ENCODE measurements at regions not wholly inside any gene's neighbourhood (a gene's known extent, or its start where the extent isn't known, plus 50 kb on each side); places are given as distances from the start of the nearest gene placed in this dataset.

DNA sequence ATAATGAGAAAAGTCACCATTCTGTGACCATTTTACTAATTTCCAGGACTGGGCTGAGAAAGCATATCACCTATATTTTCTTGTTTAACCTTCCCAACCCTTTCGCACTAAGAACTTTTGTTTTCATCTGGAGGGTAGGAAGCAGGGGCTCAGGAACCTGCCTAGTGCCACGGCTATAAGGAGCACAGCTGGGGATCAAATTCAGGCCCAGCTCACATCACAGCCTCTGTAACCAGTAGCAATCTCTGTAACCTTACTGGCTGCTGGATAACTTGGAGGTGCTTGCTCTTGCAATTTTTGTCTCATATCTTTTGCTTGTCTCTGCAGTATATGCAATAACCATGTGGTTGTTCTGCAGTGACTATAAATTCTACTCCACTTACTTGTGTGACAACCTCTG lies 62.0 kb downstream of the PABIR2 start:
- WGBS: 28% methylated on average over 2 of the region's 2 CpGs
- H3K27me3 ChIP-seq (ENCODE audit: insufficient read depth, low read length): no peaks in the 10 kb centered on the region
- no peaks in the 10 kb centered on the region for H3K9me3 ChIP-seq (ENCODE audit: insufficient read depth, low read depth, low read length)
- H3K36me3 ChIP-seq (ENCODE audit: insufficient read depth, low read length): no peaks in the 10 kb centered on the region
- no peak overlapping the region for H3K27ac ChIP-seq (ENCODE audit: low read depth, low read length)
- no peak overlapping the region for H3K4me3 ChIP-seq (ENCODE audit: low read length)
- H3K9ac ChIP-seq (ENCODE audit: low read depth, low read length): no peak overlapping the region
- peaks cover 12% of the 10 kb centered on the region; the same call in 1 of the 2 replicates for H3K4me1 ChIP-seq (ENCODE audit: insufficient read depth, low read length)

DNA sequence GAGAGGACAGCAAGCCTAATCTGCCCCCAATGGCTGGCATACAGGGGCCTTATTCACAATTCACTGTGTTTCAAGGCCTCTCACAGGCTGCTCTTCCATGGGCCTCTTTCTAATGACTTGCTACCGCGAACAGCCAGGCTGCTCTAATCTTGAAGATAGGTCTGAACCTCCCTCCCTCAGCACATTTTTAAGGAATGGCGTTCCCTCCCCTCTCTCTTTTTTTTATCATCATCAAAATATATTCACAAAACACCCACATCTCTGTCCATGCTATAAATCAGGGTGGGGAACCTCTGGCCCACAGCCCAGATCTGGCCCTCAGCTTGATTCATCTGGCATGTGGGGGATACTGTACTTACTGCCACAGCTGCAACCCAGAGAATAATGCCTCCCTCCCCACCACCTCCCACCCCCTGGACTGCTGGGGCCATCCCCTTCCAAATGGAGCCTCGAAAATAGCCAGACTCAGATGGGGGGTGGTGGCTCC lies 62.5 kb downstream of the PABIR2 start:
- Histone ChIP-seq H3K4me1 (ENCODE audit: insufficient read depth, low read length) (peaks cover 12% of the 10 kb centered on the region; the same call in 1 of the 2 replicates), H3K36me3 (ENCODE audit: insufficient read depth, low read length) (no peaks in the 10 kb centered on the region), H3K9me3 (ENCODE audit: insufficient read depth, low read depth, low read length) (no peaks in the 10 kb centered on the region), H3K27me3 (ENCODE audit: insufficient read depth, low read length) (no peaks in the 10 kb centered on the region), H3K27ac (ENCODE audit: low read depth, low read length) (no peak overlapping the region), H3K9ac (ENCODE audit: low read depth, low read length) (no peak overlapping the region), H3K4me3 (ENCODE audit: low read length) (no peak overlapping the region)
- 62% methylated on average over 4 of the region's 4 CpGs for WGBS

GRCh38 chrX:134733591-134733990 lies 63.4 kb downstream of the PABIR2 start:
- no peaks in the 10 kb centered on the region for H3K9me3 ChIP-seq (ENCODE audit: insufficient read depth, low read depth, low read length)
- H3K36me3 ChIP-seq (ENCODE audit: insufficient read depth, low read length): no peaks in the 10 kb centered on the region
- H3K27me3 ChIP-seq (ENCODE audit: insufficient read depth, low read length): no peaks in the 10 kb centered on the region
- WGBS: 89% methylated on average over 2 of the region's 2 CpGs
- no peak overlapping the region for H3K9ac ChIP-seq (ENCODE audit: low read depth, low read length)
- no peak overlapping the region for H3K4me3 ChIP-seq (ENCODE audit: low read length)
- H3K4me1 ChIP-seq (ENCODE audit: insufficient read depth, low read length): peaks cover 12% of the 10 kb centered on the region; the same call in 1 of the 2 replicates
- H3K27ac ChIP-seq (ENCODE audit: low read depth, low read length): no peak overlapping the region

- Histone ChIP-seq H3K4me3 (ENCODE audit: low read length) (no peak overlapping the region), H3K36me3 (ENCODE audit: insufficient read depth, low read length) (no peaks in the 10 kb centered on the region), H3K4me1 (ENCODE audit: insufficient read depth, low read length) (peaks cover 12% of the 10 kb centered on the region; the same call in 1 of the 2 replicates), H3K9me3 (ENCODE audit: insufficient read depth, low read depth, low read length) (no peaks in the 10 kb centered on the region), H3K9ac (ENCODE audit: low read depth, low read length) (no peak overlapping the region), H3K27ac (ENCODE audit: low read depth, low read length) (no peak overlapping the region), H3K27me3 (ENCODE audit: insufficient read depth, low read length) (no peaks in the 10 kb centered on the region)
- 90% methylated on average over 6 of the region's 6 CpGs for WGBS
Measured at GRCh38 chrX:134732676-134733075, 64.3 kb downstream of the PABIR2 start.

- Histone ChIP-seq H3K27ac (ENCODE audit: low read depth, low read length) (no peak overlapping the region), H3K9me3 (ENCODE audit: insufficient read depth, low read depth, low read length) (no peaks in the 10 kb centered on the region), H3K9ac (ENCODE audit: low read depth, low read length) (no peak overlapping the region), H3K27me3 (ENCODE audit: insufficient read depth, low read length) (no peaks in the 10 kb centered on the region), H3K4me3 (ENCODE audit: low read length) (no peak overlapping the region), H3K36me3 (ENCODE audit: insufficient read depth, low read length) (no peaks in the 10 kb centered on the region), H3K4me1 (ENCODE audit: insufficient read depth, low read length) (peaks cover 12% of the 10 kb centered on the region; the same call in 1 of the 2 replicates)
- WGBS: 88% methylated on average over 2 of the region's 3 CpGs
Measured at GRCh38 chrX:134732152-134732551, 64.9 kb downstream of the PABIR2 start.

DNA sequence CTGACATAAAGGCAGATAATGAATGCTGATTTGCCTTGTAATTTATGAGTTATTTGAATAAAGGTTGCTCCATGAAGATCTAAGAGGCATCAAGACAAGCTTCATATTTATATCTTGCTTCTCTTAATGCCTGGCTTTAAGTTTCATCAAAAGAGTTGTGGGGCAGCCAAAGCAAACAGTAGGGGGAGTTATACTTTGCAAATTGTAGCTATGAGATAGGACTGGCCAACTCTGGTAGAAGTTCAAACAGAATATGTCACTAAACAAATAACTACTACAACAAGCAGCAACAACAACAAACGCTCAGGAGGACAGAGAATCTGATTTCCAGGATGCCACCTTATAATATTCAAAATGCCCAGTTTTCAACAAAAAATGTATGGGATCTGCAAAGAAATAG lies 69.1 kb upstream of the PLAC1 start:
- Histone ChIP-seq H3K27me3 (ENCODE audit: insufficient read depth, low read length) (no peaks in the 10 kb centered on the region), H3K9ac (ENCODE audit: low read depth, low read length) (no peak overlapping the region), H3K36me3 (ENCODE audit: insufficient read depth, low read length) (no peaks in the 10 kb centered on the region), H3K4me3 (ENCODE audit: low read length) (no peak overlapping the region), H3K4me1 (ENCODE audit: insufficient read depth, low read length) (no peaks in the 10 kb centered on the region), H3K27ac (ENCODE audit: low read depth, low read length) (no peak overlapping the region), H3K9me3 (ENCODE audit: insufficient read depth, low read depth, low read length) (no peaks in the 10 kb centered on the region)
- WGBS: 77% methylated on average over 1 of the region's 1 CpG

DNA sequence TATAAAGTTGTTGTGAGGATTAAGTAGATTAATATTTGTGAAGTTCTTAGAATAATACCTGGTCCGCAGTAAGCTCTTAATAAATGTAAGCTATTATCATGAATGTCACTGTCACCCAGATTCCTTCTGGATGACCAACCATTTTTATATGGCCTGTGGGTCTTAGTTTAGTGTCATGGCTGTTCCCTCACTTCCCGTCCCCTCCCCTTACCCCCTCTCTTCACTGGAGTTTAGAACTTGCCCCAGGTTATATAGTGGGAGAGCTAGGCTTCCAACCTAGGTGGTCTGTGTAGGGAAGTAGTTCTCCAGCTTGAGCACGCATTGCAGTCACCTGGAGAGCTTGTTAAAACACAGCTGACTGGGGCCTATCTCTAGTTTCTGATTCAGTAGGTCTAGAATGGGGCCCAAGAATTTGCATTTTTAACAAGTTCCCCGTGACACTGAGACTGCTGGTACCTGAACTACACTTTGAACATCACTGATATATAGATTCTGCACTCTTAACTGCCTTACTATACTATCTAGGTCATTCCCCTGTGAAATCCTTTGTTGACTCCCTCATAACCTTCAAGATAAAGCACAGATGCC lies 66.9 kb upstream of the PLAC1 start:
- Histone ChIP-seq H3K9me3 (ENCODE audit: insufficient read depth, low read depth, low read length) (no peaks in the 10 kb centered on the region), H3K9ac (ENCODE audit: low read depth, low read length) (no peak overlapping the region), H3K27me3 (ENCODE audit: insufficient read depth, low read length) (no peaks in the 10 kb centered on the region), H3K36me3 (ENCODE audit: insufficient read depth, low read length) (no peaks in the 10 kb centered on the region), H3K4me3 (ENCODE audit: low read length) (no peak overlapping the region), H3K4me1 (ENCODE audit: insufficient read depth, low read length) (no peaks in the 10 kb centered on the region), H3K27ac (ENCODE audit: low read depth, low read length) (no peak overlapping the region)
- 74% methylated on average over 2 of the region's 4 CpGs for WGBS

- Histone ChIP-seq H3K9me3 (ENCODE audit: insufficient read depth, low read depth, low read length) (no peaks in the 10 kb centered on the region), H3K9ac (ENCODE audit: low read depth, low read length) (no peak overlapping the region), H3K4me1 (ENCODE audit: insufficient read depth, low read length) (peaks cover 12% of the 10 kb centered on the region), H3K4me3 (ENCODE audit: low read length) (no peak overlapping the region), H3K27me3 (ENCODE audit: insufficient read depth, low read length) (no peaks in the 10 kb centered on the region), H3K36me3 (ENCODE audit: insufficient read depth, low read length) (no peaks in the 10 kb centered on the region), H3K27ac (ENCODE audit: low read depth, low read length) (no peak overlapping the region)
- WGBS: 97% methylated on average over 4 of the region's 9 CpGs
Measured at GRCh38 chrX:134721766-134722532, 63.7 kb upstream of the PLAC1 start.

GRCh38 chrX:134718966-134719317 lies 60.7 kb upstream of the PLAC1 start:
- no peaks in the 10 kb centered on the region for H3K27me3 ChIP-seq (ENCODE audit: insufficient read depth, low read length)
- no peak overlapping the region for H3K9ac ChIP-seq (ENCODE audit: low read depth, low read length)
- H3K9me3 ChIP-seq (ENCODE audit: insufficient read depth, low read depth, low read length): no peaks in the 10 kb centered on the region
- H3K4me1 ChIP-seq (ENCODE audit: insufficient read depth, low read length): peaks cover 12% of the 10 kb centered on the region
- 38% methylated on average over 1 of the region's 2 CpGs for WGBS
- no peaks in the 10 kb centered on the region for H3K36me3 ChIP-seq (ENCODE audit: insufficient read depth, low read length)
- H3K27ac ChIP-seq (ENCODE audit: low read depth, low read length): peak overlapping the region; percentile 33; the same call in 1 of the 2 replicates
- H3K4me3 ChIP-seq (ENCODE audit: low read length): no peak overlapping the region

- 59% methylated on average over 5 of the region's 5 CpGs for WGBS
- H3K27me3 ChIP-seq (ENCODE audit: insufficient read depth, low read length): no peaks in the 10 kb centered on the region
- H3K4me1 ChIP-seq (ENCODE audit: insufficient read depth, low read length): peaks cover 12% of the 10 kb centered on the region
- H3K9me3 ChIP-seq (ENCODE audit: insufficient read depth, low read depth, low read length): no peaks in the 10 kb centered on the region
- no peaks in the 10 kb centered on the region for H3K36me3 ChIP-seq (ENCODE audit: insufficient read depth, low read length)
- H3K9ac ChIP-seq (ENCODE audit: low read depth, low read length): no peak overlapping the region
- no peak overlapping the region for H3K4me3 ChIP-seq (ENCODE audit: low read length)
- peak overlapping the region; percentile 33; the same call in 1 of the 2 replicates for H3K27ac ChIP-seq (ENCODE audit: low read depth, low read length)
Measured at GRCh38 chrX:134718105-134718965, 60.1 kb upstream of the PLAC1 start.

GRCh38 chrX:134717698-134718097 lies 59.4 kb upstream of the PLAC1 start:
- Histone ChIP-seq H3K27ac (ENCODE audit: low read depth, low read length) (no peak overlapping the region), H3K36me3 (ENCODE audit: insufficient read depth, low read length) (no peaks in the 10 kb centered on the region), H3K4me3 (ENCODE audit: low read length) (no peak overlapping the region), H3K9ac (ENCODE audit: low read depth, low read length) (no peak overlapping the region), H3K27me3 (ENCODE audit: insufficient read depth, low read length) (no peaks in the 10 kb centered on the region), H3K9me3 (ENCODE audit: insufficient read depth, low read depth, low read length) (no peaks in the 10 kb centered on the region), H3K4me1 (ENCODE audit: insufficient read depth, low read length) (peaks cover 12% of the 10 kb centered on the region)
- 93% methylated on average over 1 of the region's 1 CpG for WGBS
